Fibroblast of mammary gland (primary cell): ENCODE measurements at regions not wholly inside any gene's neighbourhood (a gene's known extent, or its start where the extent isn't known, plus 50 kb on each side); places are given as distances from the start of the nearest gene placed in this dataset.
A peak's percentile ranks its signal among the peaks of the same experiment; 100 is the strongest.

Experiments
- DNase-seq: peaks from one replicate; pipeline ENCODE4 v3.0.0-alpha.2; 2010; ENCODE audit warnings: low read depth
- H3K4me3 ChIP-seq: 2 replicates; pipeline ENCODE4 v1.5.1; 2011; ENCODE audit warnings: low read depth, mild to moderate bottlenecking, low read length, moderate library complexity; ENCODE audit not compliant: control insufficient read depth
- TF ChIP-seq, protein P1 (sequence below): conservative IDR thresholded peaks from 2 replicates; pipeline ENCODE4 v1.5.1; 2011; ENCODE audit warnings: low read depth, low read length, inconsistent platforms; ENCODE audit not compliant: control insufficient read depth, insufficient read depth

DNA sequence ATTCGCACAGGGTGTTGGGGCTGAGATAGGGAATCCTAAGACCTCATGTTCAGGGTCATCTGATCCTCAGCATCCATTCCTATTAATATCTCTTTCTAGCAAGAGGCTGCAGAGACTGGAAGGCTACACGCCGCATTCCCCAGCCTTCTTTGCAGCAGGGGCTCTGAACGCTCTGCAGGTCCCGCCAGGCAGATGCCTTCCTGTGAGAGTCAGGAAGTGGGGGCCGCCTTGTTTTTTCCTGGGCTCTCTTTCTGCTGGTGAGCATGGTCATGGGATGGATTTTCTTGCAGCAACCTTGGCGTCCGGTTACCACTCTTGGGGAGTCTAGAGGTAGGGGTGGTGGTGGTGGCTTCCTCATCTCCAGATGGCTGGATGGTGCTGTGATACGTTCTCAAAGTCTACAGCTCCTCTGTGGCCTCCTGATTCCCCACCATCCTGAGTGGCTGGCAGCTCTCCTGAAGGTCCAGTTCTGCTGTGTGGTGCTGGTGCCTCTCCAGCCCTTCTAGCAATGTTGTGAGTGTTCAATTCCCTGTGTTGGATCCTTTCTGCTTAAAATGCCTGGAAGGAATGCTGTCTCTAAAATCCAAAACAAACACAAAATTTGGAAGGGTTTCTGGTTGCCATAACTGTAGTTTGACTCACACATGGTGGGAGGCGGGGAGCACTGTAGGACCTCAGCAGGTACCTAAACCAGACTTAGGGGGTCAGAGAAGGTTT lies 111.9 kb downstream of the CEBPB start:
- TF ChIP-seq, protein P1, sequence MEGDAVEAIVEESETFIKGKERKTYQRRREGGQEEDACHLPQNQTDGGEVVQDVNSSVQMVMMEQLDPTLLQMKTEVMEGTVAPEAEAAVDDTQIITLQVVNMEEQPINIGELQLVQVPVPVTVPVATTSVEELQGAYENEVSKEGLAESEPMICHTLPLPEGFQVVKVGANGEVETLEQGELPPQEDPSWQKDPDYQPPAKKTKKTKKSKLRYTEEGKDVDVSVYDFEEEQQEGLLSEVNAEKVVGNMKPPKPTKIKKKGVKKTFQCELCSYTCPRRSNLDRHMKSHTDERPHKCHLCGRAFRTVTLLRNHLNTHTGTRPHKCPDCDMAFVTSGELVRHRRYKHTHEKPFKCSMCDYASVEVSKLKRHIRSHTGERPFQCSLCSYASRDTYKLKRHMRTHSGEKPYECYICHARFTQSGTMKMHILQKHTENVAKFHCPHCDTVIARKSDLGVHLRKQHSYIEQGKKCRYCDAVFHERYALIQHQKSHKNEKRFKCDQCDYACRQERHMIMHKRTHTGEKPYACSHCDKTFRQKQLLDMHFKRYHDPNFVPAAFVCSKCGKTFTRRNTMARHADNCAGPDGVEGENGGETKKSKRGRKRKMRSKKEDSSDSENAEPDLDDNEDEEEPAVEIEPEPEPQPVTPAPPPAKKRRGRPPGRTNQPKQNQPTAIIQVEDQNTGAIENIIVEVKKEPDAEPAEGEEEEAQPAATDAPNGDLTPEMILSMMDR = no peak
- peak; percentile 74 for DNase-seq

DNA sequence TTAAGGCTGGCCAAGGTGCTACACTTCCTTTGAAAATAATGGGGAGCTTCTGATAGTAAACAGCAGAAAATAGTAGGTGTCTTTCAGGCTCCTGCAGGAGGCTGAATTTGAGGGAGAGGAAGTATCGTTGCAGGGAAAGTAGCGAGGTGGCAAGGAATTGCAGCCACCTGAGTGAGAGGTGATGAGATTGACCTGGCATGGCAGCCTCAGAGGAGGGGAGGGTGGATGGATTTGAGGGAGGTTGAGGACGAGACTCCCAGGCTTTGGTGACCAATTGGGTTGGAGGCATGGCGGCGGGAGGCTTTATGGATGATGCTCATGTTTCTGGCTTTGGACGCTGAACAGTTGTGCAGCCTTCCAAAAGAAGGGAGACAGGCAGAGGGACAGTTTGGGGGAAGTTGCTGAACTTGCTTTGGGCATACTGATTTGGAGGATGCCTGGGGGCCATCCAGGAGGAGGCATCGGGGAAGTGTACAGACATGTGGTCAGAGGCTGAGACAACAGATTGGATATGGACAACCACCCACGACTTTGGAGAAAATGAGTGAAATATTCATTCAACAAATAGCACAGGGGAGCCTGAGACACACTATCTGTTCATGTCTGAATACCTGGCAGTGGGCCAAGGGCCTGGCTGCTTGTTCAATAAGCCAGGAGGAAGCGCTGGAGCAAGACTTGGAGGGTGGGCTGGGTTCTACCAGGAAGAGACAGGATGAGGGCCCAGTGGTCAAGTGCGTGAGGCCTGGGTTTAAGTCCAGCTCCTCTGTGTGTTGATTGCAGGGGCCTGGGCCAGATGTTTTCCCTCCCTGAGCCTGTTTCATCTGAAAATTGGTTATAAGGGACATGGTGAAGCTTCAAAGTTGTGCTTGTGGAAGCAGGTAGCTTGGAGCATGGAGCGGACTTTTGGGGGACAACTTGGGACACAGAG lies 113.2 kb downstream of the CEBPB start:
- peak; percentile 96 for DNase-seq
- no peak overlapping the region for H3K4me3 ChIP-seq
- TF ChIP-seq, protein P1 = no peak

More for the DNA sequence above, 111.9 kb downstream of the CEBPB start:
- no peak overlapping the region for H3K4me3 ChIP-seq

DNA sequence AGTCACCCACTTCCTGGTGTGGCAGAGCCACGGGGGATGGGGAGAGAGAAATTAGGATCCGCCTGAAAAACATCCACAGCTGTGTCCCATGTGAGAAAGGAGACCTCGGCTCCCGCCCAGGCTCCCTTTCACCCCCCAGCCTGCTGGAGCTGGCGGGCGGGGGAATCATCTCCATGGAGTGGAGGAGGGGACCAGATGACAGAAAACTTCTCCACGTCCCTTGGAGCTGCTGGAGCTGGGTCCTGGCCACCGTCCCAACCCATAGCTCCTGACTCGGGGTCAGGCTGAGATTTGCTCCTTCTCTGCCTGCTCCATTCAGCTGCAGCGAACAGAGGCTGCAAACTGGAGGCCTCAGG lies 113.8 kb downstream of the CEBPB start:
- peak; percentile 96 for DNase-seq
- H3K4me3 ChIP-seq = no peak overlapping the region

DNA sequence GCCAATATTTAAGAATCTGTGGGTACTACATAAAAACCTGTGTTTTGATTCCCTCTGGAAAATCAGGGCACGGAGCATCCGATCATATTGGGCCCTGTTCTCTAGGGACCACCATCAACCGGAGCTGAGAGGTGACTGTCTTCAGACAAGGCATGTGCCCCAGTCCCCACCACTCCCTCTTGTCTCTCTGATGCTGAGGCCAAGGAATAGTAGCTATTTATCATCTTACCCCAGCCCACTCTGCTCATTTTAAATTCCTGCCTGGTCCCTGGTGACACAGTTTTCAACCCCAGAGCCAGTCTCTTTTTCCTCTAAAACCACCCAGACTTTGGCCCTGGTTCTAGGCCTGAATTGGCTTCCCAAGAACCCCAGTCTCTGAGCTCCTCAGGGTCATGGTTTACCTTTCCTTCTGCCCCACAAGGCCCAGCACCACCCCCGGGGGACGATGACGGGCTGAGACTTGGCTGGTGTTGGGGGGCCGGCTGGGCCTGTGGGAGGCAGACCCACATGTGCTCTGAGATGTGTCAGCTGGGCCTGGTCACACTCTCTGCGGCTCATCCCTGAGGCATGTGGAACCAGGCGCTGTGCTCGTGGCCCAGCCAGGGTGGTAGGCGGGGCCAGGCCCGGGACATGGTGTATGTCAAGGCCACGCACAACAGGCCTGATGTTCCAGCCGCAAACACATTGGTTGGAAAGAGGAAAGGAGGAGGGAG lies 114.4 kb downstream of the CEBPB start:
- TF ChIP-seq, protein P1 = no peak
- H3K4me3 ChIP-seq = no peak overlapping the region

More for the DNA sequence above, 113.8 kb downstream of the CEBPB start:
- TF ChIP-seq, protein P1 = no peak

DNA sequence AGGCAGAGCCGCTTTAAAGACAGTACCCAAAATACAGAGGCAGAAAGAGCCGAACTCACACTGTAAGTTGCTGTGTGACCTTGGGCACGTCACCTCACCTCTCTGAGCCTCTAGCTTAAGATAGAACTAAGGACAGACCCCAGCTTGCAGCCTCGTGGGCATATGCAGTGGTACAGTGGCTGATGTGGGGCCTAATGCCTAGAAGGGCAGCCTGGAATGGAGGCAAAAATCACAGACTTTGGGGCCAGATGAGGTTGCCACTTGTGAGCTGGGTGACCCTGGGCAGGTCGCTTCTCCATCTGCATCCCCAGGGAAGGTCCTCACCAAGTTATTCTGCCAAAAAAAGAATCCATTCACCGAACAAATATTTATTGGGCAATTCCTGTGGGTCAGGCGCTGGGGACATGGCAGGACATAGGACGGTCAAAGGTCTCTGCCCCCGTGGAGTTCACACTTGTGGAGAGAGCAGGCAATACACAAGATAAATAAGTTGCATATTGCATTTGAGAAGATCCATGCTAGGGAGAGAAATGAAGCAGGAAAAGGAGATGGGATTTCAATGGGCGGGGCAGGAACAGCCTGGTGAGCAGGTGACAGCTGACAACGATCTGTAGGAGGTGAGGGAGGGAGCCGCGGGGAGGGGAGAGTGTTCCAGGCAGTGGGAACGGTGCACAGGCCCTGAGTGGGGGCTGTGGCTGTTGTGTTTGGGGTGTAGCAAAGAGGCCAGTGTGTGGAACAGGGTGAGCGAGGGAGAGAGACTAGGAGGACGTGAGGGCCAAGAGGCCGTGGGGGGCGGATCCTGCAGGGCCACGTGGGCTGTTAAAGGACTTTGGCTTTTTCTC lies 115.2 kb downstream of the CEBPB start:
- DNase-seq = peak; percentile 87
- TF ChIP-seq, protein P1 = no peak
- no peak overlapping the region for H3K4me3 ChIP-seq

More for the DNA sequence above, 114.4 kb downstream of the CEBPB start:
- peak; percentile 100 for DNase-seq
